LNCAP (cell line): ENCODE measurements at regions not wholly inside any gene's neighbourhood (a gene's known extent, or its start where the extent isn't known, plus 50 kb on each side); places are given as distances from the start of the nearest gene placed in this dataset.

ENCODE experiments used
- CTCF ChIP-seq: fragments of 450-650 bp; IDR thresholded peaks from 2 replicates; pipeline ENCODE4 v1.5.1; 2017; ENCODE audit warnings: mild to moderate bottlenecking

- TF ChIP-seq CTCF, result no peak
Measured at GRCh38 chr9:13896047-13896446, 417.9 kb downstream of the NFIB start.

GRCh38 chr9:13885258-13885657 lies 428.7 kb downstream of the NFIB start:
- no peak for TF ChIP-seq CTCF

- no peak for TF ChIP-seq CTCF
Measured at GRCh38 chr9:13879981-13880380, 434.0 kb downstream of the NFIB start.

- TF ChIP-seq CTCF, result no peak
Measured at GRCh38 chr9:13879011-13879410, 434.9 kb downstream of the NFIB start.

- no peak for TF ChIP-seq CTCF
Measured at GRCh38 chr9:13878241-13878711, 435.7 kb downstream of the NFIB start.

GRCh38 chr9:13876741-13877140 lies 437.2 kb downstream of the NFIB start:
- no peak for TF ChIP-seq CTCF

- no peak for TF ChIP-seq CTCF
Measured at GRCh38 chr9:13873203-13873602, 440.7 kb downstream of the NFIB start.

GRCh38 chr9:13868336-13868735 lies 445.6 kb downstream of the NFIB start:
- no peak for TF ChIP-seq CTCF
